BLaER1 treated with 17β-estradiol and CSF1 and Interleukin-3, amounts not matched to agents 10 nM and 100 nM (cell line): ENCODE measurements at regions not wholly inside any gene's neighbourhood (a gene's known extent, or its start where the extent isn't known, plus 50 kb on each side); places are given as distances from the start of the nearest gene placed in this dataset.
A peak's percentile ranks its signal among the peaks of the same experiment; 100 is the strongest.

Experiments used
- H3K27ac ChIP-seq, 11 experiments: shearing (Covaris generic); formaldehyde crosslinking; 2 replicates each; pipeline ENCODE4 v1.8.1; 2022
- H3K27me3 ChIP-seq, 11 experiments: shearing (Covaris generic); formaldehyde crosslinking; 2 replicates each; pipeline ENCODE4 v1.8.1; 2022
- H3K36me3 ChIP-seq, 11 experiments: shearing (Covaris generic); formaldehyde crosslinking; 2 replicates each; pipeline ENCODE4 v1.8.1; 2022
- H3K4me1 ChIP-seq, 10 experiments: shearing (Covaris generic); formaldehyde crosslinking; 2 replicates each; pipeline ENCODE4 v1.8.1; 2022
- H3K4me2 ChIP-seq, 11 experiments: shearing (Covaris generic); formaldehyde crosslinking; 2 replicates each; pipeline ENCODE4 v1.8.1; 2022
- H3K4me3 ChIP-seq, 10 experiments: shearing (Covaris generic); formaldehyde crosslinking; 2 replicates each; pipeline ENCODE4 v1.8.1; 2022
- H3K9ac ChIP-seq, 11 experiments: shearing (Covaris generic); formaldehyde crosslinking; 2 replicates each; pipeline ENCODE4 v1.8.1; 2022
- H3K9me3 ChIP-seq, 11 experiments: shearing (Covaris generic); formaldehyde crosslinking; replicated peaks in 1 of 11; 2 replicates each; pipeline ENCODE4 v1.8.1; 2022
- H4K20me1 ChIP-seq, 11 experiments: shearing (Covaris generic); formaldehyde crosslinking; 2 replicates each; pipeline ENCODE4 v1.8.1; 2022
- Cebpa-rat ChIP-seq, 11 experiments: shearing (Covaris generic); IDR thresholded peaks; 2 replicates each; pipeline ENCODE4 v1.8.1; 2022

DNA sequence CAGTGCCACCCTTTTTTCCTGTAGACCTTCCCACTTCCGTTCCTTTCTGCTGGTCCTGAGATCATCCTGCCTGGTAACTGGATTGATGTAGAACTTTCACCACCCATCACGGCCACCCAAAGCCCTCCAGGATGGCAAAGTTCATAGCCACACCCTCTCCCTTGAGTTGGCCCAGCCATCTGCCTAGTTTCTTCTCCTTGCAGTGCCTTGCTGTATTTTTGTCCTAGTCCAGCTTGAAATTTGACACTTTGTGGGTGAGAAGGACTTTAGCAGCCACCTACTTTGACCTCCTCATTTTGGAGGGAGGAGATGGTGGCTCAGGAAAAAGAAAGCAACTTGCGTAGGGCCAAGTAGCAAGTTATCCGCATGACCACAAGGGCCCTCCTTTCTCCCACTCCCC, 140.7 kb downstream of the BUB3 start:
- no peak overlapping the region for H3K4me3 ChIP-seq
- no peak overlapping the region for H3K9ac ChIP-seq
- no peak overlapping the region for H3K4me2 ChIP-seq
- no peaks in the 10 kb centered on the region for H3K27me3 ChIP-seq
- TF ChIP-seq Cebpa-rat (IDR thresholded peaks at IDR 0.05): no peak
- peaks cover 24 to 50% (median 40%) of the 10 kb centered on the region in 11 experiments for H3K9me3 ChIP-seq
- H4K20me1 ChIP-seq: no peaks in the 10 kb centered on the region
- no peak overlapping the region for H3K27ac ChIP-seq
- no peaks in the 10 kb centered on the region for H3K4me1 ChIP-seq
- peaks cover 0 to 17% (median 4%) of the 10 kb centered on the region in 11 experiments; a peak in 7 of 22 replicates for H3K36me3 ChIP-seq

DNA sequence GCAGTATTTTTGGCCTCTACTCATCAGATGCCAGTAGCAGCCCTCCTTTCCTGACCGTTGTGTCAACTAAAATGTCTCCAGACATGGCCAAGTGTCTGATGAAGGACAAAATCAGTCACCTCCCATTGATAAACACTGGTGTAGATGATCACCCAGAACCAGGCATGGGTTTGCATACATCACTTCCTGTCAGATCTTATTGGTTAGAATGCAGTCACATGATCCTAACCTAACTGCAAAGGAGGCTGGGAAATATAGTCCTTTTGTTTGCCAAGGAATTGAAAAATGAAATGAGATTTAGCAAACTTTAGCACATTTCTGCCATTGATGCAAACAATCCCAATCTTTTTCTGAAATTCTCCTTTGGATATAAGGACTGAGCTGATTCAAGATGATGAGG, 141.4 kb downstream of the BUB3 start:
- H3K4me3 ChIP-seq: no peak overlapping the region
- peaks cover 0 to 4% (median under 1%) of the 10 kb centered on the region in 10 experiments; a peak in 8 of 20 replicates for H3K4me1 ChIP-seq
- H3K9me3 ChIP-seq: peaks cover 18 to 43% (median 33%) of the 10 kb centered on the region in 11 experiments
- H3K36me3 ChIP-seq: peaks cover 0 to 10% (median 0%) of the 10 kb centered on the region in 11 experiments; a peak in 5 of 22 replicates
- no peaks in the 10 kb centered on the region for H3K27me3 ChIP-seq
- no peak overlapping the region for H3K27ac ChIP-seq
- no peak for TF ChIP-seq Cebpa-rat (IDR thresholded peaks at IDR 0.05)
- no peak overlapping the region for H3K4me2 ChIP-seq
- H4K20me1 ChIP-seq: no peaks in the 10 kb centered on the region
- no peak overlapping the region for H3K9ac ChIP-seq

DNA sequence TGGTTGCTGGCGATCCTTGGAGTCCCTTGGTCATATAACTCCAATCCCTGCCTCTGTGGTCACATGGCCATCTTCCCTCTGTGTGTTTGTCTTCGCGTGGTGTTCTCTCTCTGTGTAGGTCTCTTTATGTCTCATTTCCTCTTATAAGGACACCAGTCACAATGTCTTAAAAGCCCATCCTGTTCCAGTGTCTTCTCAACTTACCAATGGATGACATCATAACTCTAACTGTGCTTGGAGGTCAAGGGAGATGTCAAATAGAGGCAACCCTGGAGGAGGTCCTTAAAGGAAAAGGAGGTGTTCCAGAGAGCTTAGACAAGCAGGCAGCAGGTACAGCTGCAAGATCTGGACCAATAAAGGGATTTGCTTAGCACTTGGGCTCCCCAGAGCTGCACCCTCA, 143.0 kb downstream of the BUB3 start:
- no peak overlapping the region for H3K9ac ChIP-seq
- peaks cover 7 to 37% (median 21%) of the 10 kb centered on the region in 11 experiments; a peak in 16 of 22 replicates for H3K9me3 ChIP-seq
- peaks cover 0 to 10% (median 0%) of the 10 kb centered on the region in 11 experiments; a peak in 5 of 22 replicates for H3K36me3 ChIP-seq
- H3K4me1 ChIP-seq: peaks cover 8 to 16% (median 12%) of the 10 kb centered on the region in 10 experiments; a peak in 19 of 20 replicates
- no peak for TF ChIP-seq Cebpa-rat (IDR thresholded peaks at IDR 0.05)
- no peak overlapping the region for H3K4me3 ChIP-seq
- H4K20me1 ChIP-seq: no peaks in the 10 kb centered on the region
- no peak overlapping the region for H3K27ac ChIP-seq
- no peaks in the 10 kb centered on the region for H3K27me3 ChIP-seq
- H3K4me2 ChIP-seq: no peak overlapping the region

DNA sequence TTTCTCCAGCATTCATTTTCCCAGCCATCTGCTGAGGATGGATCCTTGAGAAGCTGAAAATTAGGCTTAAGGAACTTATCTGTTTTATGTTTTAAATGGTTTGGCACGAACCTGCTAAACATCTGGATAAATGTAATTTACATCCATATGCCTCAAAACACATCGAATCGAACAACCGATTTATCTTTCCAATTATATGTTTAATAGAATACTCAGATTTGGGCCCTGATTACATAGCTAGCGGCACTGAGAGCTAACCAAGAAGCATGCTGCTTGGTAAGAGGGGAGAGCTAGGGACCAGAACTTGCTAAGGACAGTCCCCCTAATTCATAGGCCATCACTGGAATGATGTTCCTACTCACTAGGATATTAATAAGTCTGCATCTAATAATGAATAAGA, 144.4 kb downstream of the BUB3 start:
- Histone ChIP-seq H3K27ac (no peak overlapping the region), H3K4me2 (no peak overlapping the region), H3K4me1 (peaks cover 8 to 16% (median 12%) of the 10 kb centered on the region in 10 experiments; a peak in 19 of 20 replicates), H3K27me3 (no peaks in the 10 kb centered on the region), H3K36me3 (peaks cover 0 to 10% (median 0%) of the 10 kb centered on the region in 11 experiments; a peak in 5 of 22 replicates), H3K9ac (no peak overlapping the region), H3K4me3 (no peak overlapping the region), H4K20me1 (no peaks in the 10 kb centered on the region), H3K9me3 (peaks cover 7 to 40% (median 26%) of the 10 kb centered on the region in 11 experiments; a peak in 17 of 22 replicates)
- TF ChIP-seq Cebpa-rat (IDR thresholded peaks at IDR 0.05): no peak

DNA sequence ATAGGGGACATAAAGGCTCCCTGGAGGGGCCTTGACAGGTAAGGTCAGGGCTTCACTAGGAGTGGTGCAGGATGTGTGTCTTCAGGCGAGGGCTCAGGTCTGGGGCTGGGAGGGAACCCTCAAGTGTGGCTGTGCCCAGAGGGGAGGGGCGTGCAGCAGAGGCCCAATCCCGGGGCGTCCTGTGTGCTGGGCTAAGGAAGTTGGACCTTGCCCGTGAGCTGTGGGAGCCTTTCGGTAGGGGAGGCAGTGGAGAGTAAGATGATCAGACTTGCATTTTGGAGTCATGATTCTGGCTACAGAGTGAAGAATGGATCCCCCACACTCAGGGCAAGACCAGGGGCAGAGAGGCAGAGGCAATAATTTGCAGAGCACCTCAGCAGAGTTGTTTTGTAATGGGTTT, 145.4 kb downstream of the BUB3 start:
- no peak for TF ChIP-seq Cebpa-rat (IDR thresholded peaks at IDR 0.05)
- Histone ChIP-seq H3K4me1 (peaks cover 8 to 16% (median 12%) of the 10 kb centered on the region in 10 experiments; a peak in 19 of 20 replicates), H3K36me3 (peaks cover 0 to 6% (median 0%) of the 10 kb centered on the region in 11 experiments; a peak in 5 of 22 replicates), H3K27me3 (no peaks in the 10 kb centered on the region), H4K20me1 (no peaks in the 10 kb centered on the region), H3K27ac (no peak overlapping the region), H3K9ac (no peak overlapping the region), H3K4me3 (no peak overlapping the region), H3K9me3 (peaks cover 7 to 33% (median 21%) of the 10 kb centered on the region in 11 experiments; a peak in 17 of 22 replicates), H3K4me2 (no peak overlapping the region)

DNA sequence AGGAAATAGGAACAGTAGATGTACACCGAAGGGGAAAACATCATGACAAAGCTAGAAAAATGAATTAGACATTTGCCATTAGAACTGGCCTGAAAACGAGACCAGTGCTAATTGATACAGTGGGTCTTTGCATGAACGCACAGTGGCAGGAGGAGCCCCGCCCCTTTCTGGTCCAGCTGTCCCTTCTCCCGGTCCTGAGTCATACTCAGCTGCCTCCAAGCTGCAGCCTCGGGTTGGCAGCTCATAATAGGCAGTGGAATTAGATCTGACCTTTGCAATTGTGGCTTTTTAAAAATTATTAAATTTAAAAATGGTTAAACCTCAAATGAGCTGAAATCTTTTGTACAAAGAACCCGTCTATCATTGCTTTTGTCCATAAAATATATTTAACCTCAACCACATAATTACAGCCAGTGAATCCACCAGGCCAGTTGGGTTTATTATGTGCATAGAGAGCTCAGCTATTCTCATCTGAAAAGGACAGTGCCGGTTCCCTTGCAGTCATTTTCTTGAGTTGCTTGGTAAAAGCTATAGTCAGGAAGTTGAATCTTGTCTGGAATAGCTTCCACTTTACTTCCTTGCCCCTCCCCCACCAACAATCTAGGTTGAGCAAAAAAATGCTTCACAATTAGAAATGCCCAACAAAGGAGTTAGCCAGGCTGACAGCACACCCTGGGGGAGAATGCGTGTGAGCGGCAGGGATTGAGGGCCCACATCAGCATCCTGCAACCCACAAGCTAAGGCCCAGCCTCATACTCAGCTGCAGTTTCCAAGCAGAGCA, 147.1 kb downstream of the BUB3 start:
- Histone ChIP-seq H3K27me3 (no peaks in the 10 kb centered on the region), H3K4me1 (peaks cover 8 to 16% (median 12%) of the 10 kb centered on the region in 10 experiments; a peak in 19 of 20 replicates), H3K4me3 (no peak overlapping the region), H3K4me2 (peak overlapping the region; percentile 2 to 50 (median 27); a peak in 18 of 22 replicates), H3K9ac (no peak overlapping the region), H3K27ac (no peak overlapping the region), H4K20me1 (no peaks in the 10 kb centered on the region), H3K36me3 (no peaks in the 10 kb centered on the region; a peak in 1 of 22 replicates), H3K9me3 (peaks cover 0 to 16% (median 9%) of the 10 kb centered on the region in 11 experiments; a peak in 14 of 22 replicates)
- no peak for TF ChIP-seq Cebpa-rat (IDR thresholded peaks at IDR 0.05)

DNA sequence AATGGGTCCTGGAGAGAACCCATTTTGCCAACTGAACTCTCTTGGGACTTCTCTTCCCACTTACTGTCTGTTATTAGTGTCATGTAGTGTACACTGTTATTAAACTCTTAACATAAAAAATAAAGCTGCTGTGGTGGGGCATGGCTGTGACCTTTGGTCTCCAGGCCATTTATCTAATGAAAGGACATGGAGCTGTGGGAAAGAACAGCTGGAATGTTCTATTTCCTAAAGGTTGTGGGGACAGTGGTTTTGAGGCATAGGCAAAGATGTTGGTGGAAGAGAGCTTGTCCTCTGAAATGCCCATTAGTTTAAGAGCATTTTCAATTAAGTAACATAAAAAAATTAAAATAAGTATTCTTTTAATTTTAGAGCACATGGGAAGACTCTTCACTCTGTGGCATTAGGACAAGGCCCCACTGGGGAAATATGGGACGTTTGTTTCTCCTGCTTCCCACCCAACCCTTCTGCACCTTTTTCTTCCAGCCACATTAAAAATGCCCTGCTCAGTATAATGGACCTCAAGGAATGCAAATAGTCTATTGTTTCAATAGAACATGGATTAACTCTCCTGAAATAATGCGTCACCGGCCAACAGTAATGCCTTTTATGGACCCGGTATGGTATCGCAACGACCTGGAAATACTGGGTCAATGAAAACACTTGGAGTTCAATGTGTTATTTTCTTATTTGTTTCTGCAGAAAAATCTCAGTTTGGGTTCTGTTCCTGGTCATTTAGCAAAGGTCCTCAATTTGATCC, 149.6 kb downstream of the BUB3 start:
- Histone ChIP-seq H3K4me1 (peaks cover 8 to 16% (median 12%) of the 10 kb centered on the region in 10 experiments; a peak in 19 of 20 replicates), H3K27ac (no peak overlapping the region), H3K36me3 (no peaks in the 10 kb centered on the region), H3K4me3 (no peak overlapping the region), H3K9ac (no peak overlapping the region), H3K9me3 (peaks cover 0 to 9% (median 7%) of the 10 kb centered on the region in 11 experiments; a peak in 12 of 22 replicates), H3K27me3 (no peaks in the 10 kb centered on the region), H4K20me1 (no peaks in the 10 kb centered on the region), H3K4me2 (no peak overlapping the region)
- TF ChIP-seq Cebpa-rat (IDR thresholded peaks at IDR 0.05): no peak

DNA sequence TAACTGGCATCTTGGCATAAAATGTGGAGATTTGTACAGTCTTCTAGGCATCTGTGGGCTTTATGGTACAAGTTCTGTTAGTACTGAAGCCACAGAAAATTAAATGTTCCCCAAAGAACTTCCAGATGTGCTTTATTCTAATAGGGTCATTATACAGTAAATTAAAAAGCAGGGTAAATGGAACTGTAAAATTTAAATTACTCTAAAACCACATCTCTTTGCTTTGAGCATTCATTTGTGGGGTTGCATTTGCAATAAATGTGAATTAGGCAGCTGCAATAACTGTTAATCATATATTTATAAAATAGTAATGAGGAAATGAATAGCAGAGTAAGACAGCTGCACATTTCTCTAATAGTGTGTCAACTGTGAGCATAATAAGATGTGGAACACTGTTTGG, 151.5 kb downstream of the BUB3 start:
- Histone ChIP-seq H3K4me1 (peaks cover 8 to 21% (median 11%) of the 10 kb centered on the region in 10 experiments; a peak in 19 of 20 replicates), H3K9ac (no peak overlapping the region), H3K27me3 (no peaks in the 10 kb centered on the region), H3K27ac (no peak overlapping the region), H3K4me3 (no peak overlapping the region), H3K9me3 (peaks cover 0 to 13% (median 7%) of the 10 kb centered on the region in 11 experiments; a peak in 12 of 22 replicates), H4K20me1 (no peaks in the 10 kb centered on the region), H3K36me3 (no peaks in the 10 kb centered on the region), H3K4me2 (no peak overlapping the region)
- no peak for TF ChIP-seq Cebpa-rat (IDR thresholded peaks at IDR 0.05)

DNA sequence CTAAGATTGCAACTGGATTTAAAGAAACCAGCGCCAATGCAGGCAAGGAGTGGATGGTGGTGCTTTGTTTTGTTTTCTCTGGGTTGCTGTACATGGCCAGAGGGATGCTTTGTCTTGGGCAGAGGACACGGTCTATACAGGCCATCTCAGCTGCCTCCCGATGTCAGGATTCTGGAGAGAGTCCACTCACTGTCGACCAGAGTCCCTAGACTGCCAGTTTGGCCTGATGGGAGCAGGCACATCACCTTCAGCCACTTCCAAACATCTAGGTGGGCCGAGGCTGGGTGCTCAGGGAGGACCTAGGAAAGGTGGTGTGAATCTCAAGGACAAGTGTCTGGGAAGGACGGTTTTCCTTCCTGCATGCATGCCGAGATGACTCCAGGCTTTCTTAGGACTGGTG, 152.1 kb downstream of the BUB3 start:
- Histone ChIP-seq H3K9ac (no peak overlapping the region), H3K27me3 (no peaks in the 10 kb centered on the region), H3K4me3 (no peak overlapping the region), H3K4me2 (no peak overlapping the region), H4K20me1 (no peaks in the 10 kb centered on the region), H3K4me1 (peaks cover 4 to 16% (median 6%) of the 10 kb centered on the region in 10 experiments; a peak in 19 of 20 replicates), H3K27ac (no peak overlapping the region), H3K36me3 (no peaks in the 10 kb centered on the region), H3K9me3 (peaks cover 0 to 13% (median 7%) of the 10 kb centered on the region in 11 experiments; a peak in 12 of 22 replicates)
- TF ChIP-seq Cebpa-rat (IDR thresholded peaks at IDR 0.05): no peak
